GM19328 (cell line): ENCODE measurements at regions not wholly inside any gene's neighbourhood (a gene's known extent, or its start where the extent isn't known, plus 50 kb on each side); places are given as distances from the start of the nearest gene placed in this dataset.

ENCODE experiments used
- ATAC-seq: cut with Tn5 transposase; IDR thresholded peaks from one replicate; pipeline ENCODE4 v1.9.1; 2021; ENCODE audit warnings: mild to moderate bottlenecking, moderate library complexity; ENCODE audit not compliant: unreplicated experiment

GRCh38 chr3:83302091-83302490 is 1540.6 kb upstream of the GBE1 start:
- no peak for ATAC-seq

DNA sequence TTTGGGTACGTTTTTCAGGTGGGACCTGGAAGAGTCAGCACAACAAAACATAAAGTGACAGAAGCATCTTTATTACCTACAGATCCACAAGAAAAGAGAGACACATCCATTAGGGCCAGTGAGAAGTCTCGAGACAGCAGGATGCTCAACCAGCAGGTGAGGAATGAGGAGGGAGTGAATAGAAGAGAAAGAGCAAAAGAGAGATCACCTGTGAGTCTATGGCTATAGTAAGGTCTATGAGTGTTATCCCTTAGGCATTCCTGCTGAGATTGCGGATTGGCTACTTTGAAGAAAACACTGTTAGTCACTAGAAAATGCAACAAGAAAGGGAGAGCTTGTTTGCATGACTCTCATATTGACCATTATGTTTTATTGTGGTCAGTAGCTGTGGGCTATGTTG is 1556.2 kb upstream of the GBE1 start:
- ATAC-seq: no peak

DNA sequence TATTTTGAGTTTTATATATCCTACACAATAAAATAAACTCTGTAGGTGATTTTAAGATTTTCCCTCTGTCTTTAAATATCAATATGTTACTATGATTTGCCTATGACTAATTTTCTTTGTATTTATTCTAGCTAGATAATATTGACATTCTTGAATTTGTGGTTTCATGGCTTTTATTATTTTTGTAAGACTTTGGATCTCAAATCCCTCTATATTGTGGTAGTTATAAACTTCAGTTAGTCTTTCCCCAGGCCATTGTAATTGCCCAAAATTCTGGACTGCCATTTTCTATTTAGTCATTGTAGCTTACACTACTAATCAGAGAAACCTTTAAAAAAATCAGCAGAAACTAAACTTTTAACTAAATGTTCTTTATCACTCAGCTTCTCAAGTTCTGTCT is 1559.3 kb upstream of the GBE1 start:
- ATAC-seq: no peak

DNA sequence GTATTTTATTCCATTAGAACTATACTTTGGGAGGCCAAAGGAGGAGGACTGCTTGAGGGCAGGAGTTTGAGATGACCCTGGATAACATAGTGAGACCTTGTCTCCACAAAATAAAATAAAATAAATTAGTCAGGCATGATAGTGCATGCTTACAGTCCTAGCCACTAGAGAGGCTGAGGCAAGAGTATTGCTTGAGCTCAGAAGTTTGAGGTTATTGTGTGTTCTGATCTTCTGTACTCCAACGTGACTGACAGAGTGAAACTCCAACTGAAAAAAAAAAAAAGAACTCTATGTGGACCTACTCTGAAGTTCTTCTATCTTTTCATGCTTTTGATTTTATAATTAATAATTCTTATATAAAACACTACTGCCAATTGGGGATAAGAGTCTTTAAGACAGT is 1560.0 kb upstream of the GBE1 start:
- ATAC-seq: no peak

GRCh38 chr3:83321891-83322290 is 1560.4 kb upstream of the GBE1 start:
- ATAC-seq: no peak

DNA sequence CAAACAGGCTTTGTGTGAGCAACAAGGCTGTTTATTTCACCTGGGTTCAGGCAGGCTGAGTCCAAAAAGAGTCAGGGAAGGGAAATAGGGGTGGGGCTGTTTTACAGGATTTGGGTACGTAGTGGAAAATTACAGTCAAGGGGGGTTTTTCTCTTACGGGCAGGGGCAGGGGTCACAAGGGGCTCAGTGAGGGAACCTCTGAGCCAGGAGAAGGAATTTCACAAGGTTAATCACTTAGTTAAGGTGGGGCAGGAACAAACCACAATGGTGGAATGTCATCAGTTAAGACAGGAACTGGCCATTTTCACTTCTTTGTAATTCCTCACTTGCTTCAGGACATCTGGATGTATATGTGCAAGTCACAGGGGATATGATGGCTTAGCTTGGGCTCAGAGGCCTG is 1592.8 kb upstream of the GBE1 start:
- no peak for ATAC-seq

GRCh38 chr3:83393276-83393675 is 1565.5 kb upstream of the CADM2 start:
- ATAC-seq: no peak

DNA sequence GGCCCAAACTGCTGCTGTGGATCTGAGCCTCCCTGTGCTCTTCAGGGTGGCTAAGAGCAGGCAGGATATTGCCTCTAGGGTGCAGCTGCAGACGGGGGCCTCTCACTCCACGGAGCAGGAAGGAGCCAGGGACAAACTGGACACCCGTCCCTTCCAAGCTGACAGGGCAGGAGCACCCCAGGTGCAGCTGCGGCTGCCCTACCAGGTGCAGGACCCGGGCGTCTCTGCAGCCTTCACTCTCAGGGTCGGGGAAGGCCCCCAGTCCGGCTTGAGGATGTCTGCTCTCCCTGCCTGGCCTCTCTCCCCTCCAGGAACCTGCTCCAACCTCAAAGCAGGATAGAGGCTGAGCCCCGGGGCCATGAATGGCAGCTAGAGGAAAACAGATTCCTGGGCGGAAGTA is 1554.9 kb upstream of the CADM2 start:
- ATAC-seq: no peak

- ATAC-seq: no peak
Measured at GRCh38 chr3:83426300-83426699, 1532.5 kb upstream of the CADM2 start.

- no peak for ATAC-seq
Measured at GRCh38 chr3:83434880-83435587, 1523.8 kb upstream of the CADM2 start.

DNA sequence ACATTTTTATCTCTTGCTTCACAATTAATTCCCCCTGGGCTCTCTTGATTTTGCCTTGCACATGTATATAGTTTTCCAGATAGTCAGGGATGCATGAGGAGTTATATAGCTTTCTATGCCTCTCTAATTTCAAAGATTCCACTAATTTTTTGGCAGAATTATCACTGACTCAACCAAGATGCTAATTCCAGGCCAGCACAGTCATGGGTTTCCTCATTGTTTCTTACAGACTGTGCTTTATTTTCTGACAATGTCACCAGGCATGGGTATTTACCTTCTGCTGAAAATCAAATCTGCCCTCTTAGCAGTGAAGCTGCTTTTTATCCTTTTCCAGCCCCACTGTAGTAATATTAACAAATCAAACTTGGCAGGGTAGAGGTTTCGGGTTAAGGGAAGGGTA is 1520.6 kb upstream of the CADM2 start:
- ATAC-seq: no peak

DNA sequence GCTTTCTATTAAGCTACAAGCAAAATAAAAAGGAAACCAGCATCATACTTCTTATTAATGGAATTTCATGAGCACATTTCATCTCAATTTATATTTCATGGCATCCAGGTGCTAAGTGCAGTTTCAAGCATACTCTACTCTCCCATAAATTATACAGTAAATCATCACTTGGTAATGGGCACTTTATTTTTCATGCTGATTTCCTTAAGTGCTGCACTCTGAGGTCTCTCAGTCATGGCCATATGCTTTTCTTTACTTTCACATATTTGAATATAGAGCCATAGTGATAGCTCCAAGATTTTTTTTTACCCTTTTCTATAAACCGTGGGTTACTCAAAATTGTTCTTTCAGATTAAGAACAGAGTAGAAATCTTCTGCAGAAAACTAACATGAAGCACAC is 1505.7 kb upstream of the CADM2 start:
- ATAC-seq: no peak

- no peak for ATAC-seq
Measured at GRCh38 chr3:83454353-83454752, 1504.4 kb upstream of the CADM2 start.

- no peak for ATAC-seq
Measured at GRCh38 chr3:83457551-83457950, 1501.2 kb upstream of the CADM2 start.

DNA sequence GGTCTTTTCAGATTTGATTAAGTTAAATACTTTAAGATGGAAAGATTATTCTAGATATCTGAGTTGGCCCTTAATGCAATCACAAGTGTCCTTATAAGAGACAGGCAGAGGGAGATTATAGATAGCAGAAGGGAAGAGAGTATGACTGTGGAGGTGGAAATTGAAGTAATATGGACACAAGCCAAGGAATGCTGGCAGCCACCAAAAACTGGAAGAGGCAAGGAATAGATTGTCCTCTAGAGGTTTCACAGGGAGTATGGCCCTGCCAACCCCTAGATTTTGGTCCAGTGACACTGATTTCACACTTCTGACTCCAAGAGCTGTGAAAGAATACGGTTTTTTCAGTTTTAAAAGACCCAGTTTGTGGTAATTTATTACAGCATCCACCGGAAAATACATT is 1498.7 kb upstream of the CADM2 start:
- no peak for ATAC-seq

DNA sequence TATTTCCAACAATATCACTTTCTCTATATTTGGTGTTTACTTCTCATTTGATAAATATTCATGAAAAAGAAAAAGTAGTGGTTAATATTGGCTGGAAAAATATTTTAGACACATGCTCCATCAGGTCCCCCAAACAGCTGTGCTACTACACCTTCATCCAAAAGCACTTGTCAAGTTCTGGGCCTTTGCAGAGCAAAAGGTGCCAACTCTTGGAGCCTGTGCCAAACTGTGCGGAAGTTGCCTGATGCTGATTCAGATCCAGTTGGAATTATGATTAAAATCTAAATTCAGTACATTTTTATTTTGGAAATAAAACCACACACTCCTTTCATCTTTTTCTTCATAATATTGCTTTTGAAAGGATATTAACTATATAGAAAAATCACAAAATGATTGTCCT is 1497.4 kb upstream of the CADM2 start:
- no peak for ATAC-seq

GRCh38 chr3:83477563-83477962 is 1481.2 kb upstream of the CADM2 start:
- no peak for ATAC-seq

DNA sequence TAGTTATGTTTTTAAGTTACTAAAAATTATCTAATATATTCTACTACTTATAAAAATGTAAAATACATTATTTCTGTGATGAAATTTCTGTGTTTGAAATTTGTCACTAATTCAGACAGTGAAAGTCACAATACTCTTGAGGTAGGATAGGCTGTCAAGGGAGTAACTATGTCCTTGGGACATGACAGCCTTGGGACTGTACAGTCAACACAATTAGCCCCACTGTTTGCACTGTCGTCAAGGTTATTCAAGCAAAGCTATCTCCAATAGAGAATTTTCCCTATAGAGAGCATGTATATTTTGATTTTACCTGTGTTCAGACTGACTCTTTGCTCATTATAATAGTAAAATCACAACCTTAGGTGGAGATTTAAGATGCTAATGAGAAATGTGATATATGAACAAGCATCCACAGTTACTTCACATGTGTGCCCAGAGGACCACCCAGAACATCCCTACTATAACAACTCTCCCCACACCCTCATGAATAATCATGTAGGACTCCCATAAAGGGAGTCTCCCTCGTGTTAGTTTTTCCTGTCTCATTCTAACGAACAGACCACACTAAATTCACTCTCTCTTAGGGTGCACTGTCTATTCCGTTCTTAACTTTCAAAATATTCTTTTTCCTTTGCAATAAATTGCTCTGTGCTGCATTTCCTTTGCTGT is 1476.3 kb upstream of the CADM2 start:
- ATAC-seq: no peak

GRCh38 chr3:83496462-83496861 is 1462.3 kb upstream of the CADM2 start:
- no peak for ATAC-seq

- no peak for ATAC-seq
Measured at GRCh38 chr3:83498361-83499016, 1460.3 kb upstream of the CADM2 start.

- ATAC-seq: no peak
Measured at GRCh38 chr3:83500422-83500821, 1458.4 kb upstream of the CADM2 start.

GRCh38 chr3:83500931-83501330 is 1457.9 kb upstream of the CADM2 start:
- ATAC-seq: no peak
